Left colon (tissue), 2 donors: ENCODE measurements at regions not wholly inside any gene's neighbourhood (a gene's known extent, or its start where the extent isn't known, plus 50 kb on each side); places are given as distances from the start of the nearest gene placed in this dataset.
"Not testable (repeated sequence)": the region's sequence is repeated elsewhere in the genome, so short reads cannot be mapped to it uniquely, and the experiment has no call there.

Source experiments
- ATAC-seq: fragments of 200-7000 bp; cut with Tn5 transposase; one replicate; pipeline ENCODE4 v1.9.1; 2020; ENCODE audit warnings: mild to moderate bottlenecking, moderate library complexity
- DNase-seq, 2 donors: peaks; one replicate each; pipeline ENCODE4 v3.0.0-alpha.2; 2020
- intact Hi-C, 2 donors: fragments of 100-400 bp; cut with DNase I in 1 of 2; cut with micrococcal nuclease in 1 of 2; formaldehyde crosslinking; loops; one replicate each; pipeline versions ENCODE4 v1.11.2 to v1.14.0; 2022; cut with DNase I, micrococcal nuclease
- donor health status: DM: no; HTN: no; CAD: no.
- donor health status: DM: yes; HTN: yes; CAD: no.

DNA sequence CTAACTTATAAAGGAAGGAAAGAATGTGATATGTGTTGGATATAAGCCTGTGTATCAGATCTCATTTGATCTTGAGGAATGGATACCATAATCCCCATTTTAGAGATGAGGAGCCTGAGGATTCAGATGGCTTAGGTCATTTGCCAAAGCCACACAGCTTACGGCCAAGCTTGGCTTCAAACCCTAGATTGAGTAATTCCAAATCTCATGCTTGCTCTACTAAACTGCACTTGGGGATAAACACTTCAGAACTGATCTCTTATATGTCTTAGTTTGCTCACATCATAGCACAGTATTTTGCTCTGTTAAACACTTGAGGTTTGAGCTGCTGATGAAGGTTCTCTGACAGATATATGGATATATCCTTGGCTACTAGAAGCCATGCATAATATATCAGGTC lies 504.4 kb downstream of the NTRK2 start:
- no peak for ATAC-seq
- no peak for DNase-seq
- intact Hi-C loops: no loop called here

DNA sequence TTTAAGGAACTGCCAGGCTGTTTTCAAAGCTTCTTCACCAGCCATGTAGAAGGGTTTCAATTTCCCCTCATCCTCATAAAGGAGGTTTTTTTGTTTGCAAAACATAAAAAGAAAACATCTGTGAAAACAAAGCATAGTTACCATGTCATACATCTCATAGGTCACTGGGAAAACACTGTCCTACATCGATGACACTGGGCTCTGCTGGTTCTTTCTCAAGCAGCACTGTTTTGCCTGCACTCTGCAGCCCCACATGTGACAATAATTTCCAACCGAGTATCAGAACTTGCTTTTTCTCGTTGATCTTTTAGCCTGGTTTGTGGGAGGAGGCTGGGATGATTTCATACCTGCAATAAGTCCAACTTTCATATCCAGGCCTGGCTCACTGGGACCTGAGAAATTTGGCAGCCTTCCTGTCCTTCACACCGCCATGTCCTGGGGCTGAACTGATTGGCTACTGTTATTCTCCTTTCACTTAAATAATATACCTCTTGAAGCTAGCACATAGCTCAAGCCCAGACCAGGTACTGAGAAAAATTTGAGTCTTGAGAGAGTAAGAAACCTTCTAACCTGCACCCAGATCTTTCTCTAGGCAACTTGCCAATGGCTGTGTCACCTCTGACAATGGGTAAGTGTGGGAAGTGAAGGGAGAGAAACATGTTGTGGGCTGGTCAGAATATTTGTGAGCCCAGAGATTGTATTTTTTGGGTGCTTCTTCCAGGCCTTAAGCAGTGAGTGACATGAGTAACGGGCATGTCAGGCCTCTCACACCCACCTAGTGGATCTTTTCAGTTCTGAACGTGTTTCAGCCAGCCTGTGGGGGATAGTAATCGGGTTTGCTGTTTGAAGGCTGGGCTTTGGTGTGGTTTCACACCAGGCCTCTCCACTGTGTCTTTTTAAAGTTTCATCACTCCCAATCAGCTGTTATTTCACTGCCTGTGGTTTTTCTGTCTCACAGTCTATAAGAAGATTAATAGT lies 502.8 kb downstream of the NTRK2 start:
- ATAC-seq (no peak), DNase-seq (no peak)

DNA sequence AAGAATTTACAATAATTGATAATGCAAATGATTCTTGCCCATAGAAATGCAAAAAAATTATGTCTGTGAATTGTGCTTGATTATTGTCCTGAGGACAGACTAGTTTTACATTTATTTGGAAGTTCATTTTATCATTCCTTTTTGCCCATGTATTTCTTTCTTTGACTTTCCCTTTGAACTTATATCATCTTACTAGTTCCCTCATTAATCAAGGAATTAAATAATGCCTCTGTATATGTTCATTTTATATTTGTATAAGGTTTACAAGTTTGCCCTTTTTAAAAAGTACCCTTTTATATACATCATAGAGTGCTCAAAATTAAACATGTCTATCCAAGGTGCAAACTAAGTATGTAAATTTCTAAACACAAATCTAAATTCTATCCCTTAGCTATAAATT lies 501.6 kb downstream of the NTRK2 start:
- intact Hi-C loops: no loop called here
- ATAC-seq: no peak
- DNase-seq: no peak

More for the DNA sequence above, 502.8 kb downstream of the NTRK2 start:
- intact Hi-C loops: no loop called here

DNA sequence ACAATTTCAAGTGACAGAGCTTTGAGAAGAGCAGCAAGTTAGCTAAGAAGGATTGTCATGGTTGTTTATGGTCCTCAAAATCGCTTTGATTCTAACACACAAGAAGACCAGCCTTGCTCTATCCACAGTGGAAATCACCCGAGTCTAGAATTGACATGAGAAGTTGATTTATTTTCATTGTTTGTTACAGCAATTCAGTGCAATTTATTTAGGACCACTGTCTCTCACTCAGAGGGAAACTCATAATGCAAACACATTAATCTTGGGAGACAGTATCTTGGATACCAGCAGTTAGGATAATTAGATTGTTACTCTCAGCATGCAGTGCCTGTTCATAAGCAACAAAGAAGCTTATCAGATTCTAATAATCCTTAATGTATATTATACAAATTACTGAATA lies 498.9 kb downstream of the NTRK2 start:
- intact Hi-C loops: no loop called here
- no peak for DNase-seq
- ATAC-seq: no peak

DNA sequence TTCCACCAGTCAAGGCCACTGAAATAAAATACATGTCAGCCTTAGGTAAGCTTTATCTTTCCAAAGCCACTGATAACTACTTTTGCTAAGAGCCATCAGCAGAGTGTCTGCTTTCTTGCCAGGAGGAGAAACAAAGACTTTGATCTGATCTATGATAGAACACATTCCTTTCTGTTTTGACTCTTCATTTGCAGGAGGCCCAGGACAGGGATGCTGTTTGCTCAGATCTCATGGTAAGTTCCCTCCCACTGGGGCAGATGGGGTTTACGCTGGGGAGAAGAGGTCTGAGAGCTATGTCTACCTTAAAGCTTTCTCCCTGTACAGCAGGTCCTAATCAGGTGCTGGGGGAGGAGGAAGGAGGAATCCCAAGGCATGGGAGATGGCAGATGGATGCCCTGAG lies 497.6 kb downstream of the NTRK2 start:
- intact Hi-C loops: no loop called here
- ATAC-seq: no peak
- DNase-seq: no peak

DNA sequence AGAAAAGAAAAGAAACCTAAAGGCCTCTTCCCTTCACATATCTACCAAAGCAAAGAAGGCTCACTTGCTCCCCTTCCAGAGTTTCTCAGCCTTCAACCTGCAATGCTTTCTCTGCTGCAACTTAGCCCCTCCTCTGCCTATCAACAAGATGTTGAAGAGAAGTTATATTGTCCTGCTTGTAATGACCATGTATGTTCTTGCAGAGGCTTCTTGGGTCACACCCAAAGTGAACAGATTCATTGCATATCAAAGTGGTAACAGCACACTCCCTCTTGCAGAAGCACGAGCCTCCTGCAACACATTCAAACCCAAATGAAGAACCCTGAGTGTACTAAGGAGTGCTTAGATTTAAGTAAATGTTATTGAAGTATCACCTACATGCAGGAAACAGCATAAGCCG lies 494.3 kb downstream of the NTRK2 start:
- no peak for DNase-seq
- intact Hi-C loops: no loop called here
- ATAC-seq: no peak

DNA sequence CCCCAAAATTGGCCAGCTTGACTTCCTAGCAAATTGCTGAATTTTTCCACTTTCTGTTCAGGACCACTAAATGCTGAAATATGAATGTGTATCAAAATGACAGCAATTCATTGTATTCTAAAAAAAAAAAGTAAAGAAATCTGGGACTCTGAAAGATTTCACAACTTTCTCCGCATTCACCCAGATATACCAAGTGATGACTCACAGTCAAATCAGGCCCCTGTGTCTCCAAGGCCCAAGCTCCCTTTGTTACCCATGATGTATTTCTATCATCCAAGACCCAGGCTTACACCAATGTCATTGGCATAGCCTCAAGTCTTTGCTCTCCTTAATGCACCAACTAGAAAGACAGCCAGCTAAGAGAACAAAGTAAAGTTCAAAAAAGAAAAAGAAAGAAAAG lies 493.9 kb downstream of the NTRK2 start:
- intact Hi-C loops: no loop called here
- DNase-seq: no peak
- no peak for ATAC-seq

DNA sequence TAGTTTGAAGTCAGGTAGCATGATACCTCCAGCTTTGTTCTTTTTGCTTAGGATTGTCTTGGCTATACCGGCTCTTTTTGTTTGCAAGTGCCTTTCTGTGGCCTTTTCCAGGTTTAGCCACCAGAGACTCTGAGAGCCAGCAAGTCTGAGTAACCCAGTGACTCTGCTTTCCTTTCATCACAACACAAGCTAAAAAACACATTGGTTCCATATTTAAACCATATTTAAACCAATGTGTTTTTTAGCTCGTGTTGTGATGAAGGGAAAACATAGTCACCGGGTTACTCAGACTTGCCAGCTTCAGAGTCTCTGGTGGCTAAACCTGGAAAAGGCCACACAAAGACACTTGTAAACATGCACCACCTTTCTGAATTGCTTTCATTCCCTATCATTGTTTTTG lies 493.3 kb downstream of the NTRK2 start:
- ATAC-seq (no peak), DNase-seq (no peak)
- intact Hi-C loops: no loop called here

DNA sequence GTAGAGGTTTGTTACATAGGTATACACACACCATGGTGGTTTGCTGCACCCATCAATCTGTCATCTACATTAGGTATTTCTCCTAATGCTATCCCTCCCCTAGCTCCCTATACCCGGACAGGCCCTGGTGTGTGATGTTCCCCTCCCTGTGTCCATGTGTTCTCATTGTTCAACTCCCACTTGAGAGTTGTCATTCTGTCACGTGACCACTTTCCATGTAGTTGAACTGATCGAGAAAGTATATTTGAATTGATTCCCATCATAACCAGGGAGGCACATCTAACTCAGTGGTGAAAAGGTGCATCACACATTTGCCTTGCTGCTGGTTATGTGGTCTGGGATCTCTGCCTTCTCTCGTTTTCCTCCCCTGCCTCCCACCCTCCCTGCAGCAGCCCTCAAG lies 491.4 kb downstream of the NTRK2 start:
- intact Hi-C loops, ATAC-seq, DNase-seq: not testable (repeated sequence)

DNA sequence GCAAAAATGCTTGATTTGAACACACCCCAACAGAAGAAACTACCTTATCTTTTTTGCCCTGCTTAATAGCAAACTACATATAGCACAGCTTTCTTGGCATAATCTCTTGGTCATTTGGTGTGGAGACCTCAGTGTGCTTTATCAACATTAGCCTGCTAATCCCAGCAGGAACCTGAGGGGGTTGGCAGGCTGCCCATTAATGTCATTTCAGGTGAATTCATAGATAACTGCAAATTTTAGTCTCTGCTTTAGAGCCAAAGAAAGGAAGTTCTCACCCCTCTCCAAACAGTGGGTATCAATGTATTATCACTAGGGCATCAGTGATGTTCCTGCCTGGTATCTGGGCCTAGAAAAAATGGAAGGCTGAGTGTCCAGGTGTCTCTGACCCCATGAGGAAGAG lies 489.0 kb downstream of the NTRK2 start:
- DNase-seq (no peak), ATAC-seq (no peak)
- intact Hi-C loops: no loop called here

DNA sequence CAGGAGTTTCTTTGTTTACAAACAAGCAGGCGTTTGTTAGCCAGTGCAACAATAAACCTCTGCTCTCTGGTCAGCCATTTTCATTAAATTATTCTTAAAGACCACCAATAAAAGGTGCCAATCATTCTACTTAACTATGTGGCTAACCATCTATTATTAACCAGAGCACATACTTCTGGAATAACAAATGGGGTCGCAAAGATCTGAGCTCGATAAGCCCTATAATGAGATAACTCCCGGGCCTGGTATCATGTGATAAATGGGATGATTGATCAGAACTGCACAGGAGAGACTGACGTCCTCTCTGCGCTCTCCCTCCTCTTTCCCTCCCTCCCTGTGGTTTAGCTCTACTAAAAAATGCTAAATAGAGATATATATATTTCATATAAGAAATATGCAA lies 488.2 kb downstream of the NTRK2 start:
- intact Hi-C loops: no loop called here
- ATAC-seq (no peak), DNase-seq (no peak)

DNA sequence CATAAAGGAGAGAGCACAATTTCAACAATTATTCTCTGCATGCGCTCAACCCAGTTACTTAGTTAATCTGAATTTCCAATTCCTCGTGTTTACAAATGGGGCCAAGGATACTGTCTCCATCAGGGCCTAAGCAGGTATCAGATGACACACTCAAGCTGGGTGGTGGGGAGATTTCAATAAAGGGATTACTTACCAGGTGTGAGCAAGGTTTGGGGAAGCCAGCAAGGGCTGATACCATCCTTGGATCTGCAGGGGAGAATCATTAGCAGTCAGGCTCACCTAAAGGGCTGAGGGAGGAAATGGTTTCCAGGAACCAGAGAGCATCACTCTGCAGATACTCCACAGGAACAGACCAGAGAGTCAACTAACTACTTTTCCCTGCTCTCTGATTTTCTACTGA lies 487.1 kb downstream of the NTRK2 start:
- intact Hi-C loops: no loop called here
- ATAC-seq: no peak
- no peak for DNase-seq

DNA sequence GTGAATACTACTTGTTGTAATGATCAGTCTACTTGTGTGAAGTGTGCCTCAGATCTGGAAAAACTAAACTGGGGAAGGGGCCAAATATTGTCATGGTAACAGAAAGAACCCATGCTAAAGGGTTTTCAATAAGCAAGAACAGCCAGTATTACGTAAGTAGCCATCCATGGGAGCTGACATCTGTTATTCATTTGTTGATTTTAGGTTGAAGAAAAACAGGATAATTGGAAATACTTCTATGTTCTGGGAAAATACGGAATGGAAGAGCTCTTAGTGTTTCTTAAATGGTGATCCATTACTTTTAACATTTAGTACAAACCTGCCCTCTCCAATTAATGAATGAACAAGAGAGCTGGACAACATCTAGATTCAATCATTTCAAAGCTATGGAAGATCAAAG lies 485.8 kb downstream of the NTRK2 start:
- no peak for DNase-seq
- no peak for ATAC-seq
- intact Hi-C loops: no loop called here

DNA sequence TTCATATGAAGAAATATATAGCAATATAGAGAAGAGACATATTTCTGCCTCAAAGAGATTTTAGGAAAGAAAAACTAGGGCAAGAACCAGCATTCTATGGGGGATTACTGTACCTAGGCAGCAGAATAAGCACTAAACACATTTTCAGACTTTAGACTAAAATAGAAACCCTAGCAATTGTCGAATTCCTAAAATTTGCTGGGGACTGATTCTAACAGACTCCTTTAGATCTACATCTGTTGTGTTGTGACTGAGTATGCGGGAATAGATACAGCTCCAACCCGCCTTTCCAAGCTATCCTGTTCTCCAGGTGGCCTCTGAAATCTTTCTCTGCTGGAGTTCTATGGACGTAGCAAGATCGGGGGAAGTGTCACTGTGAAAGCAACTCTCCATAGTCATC lies 482.2 kb downstream of the NTRK2 start:
- intact Hi-C loops: no loop called here
- DNase-seq (no peak), ATAC-seq (no peak)

DNA sequence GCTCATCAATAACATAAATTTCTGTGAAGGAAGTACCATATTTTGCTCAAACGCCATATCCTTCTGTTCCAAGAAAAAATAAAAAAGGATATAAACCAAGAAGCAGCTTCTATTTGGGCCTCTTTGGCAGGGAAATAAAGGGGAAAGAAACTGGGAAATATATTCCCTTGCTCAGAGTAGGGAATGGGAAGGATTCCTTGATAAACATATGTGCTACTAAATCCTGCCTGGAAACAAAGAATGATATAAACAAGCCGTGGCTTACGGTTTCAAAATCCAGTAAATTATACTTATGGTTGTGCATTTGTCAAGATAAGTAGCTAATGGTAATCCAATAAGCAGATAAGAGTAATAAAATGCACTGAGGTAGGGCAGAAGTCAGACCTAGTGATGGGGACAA lies 481.6 kb downstream of the NTRK2 start:
- DNase-seq: no peak
- intact Hi-C loops: no loop called here
- ATAC-seq: no peak

DNA sequence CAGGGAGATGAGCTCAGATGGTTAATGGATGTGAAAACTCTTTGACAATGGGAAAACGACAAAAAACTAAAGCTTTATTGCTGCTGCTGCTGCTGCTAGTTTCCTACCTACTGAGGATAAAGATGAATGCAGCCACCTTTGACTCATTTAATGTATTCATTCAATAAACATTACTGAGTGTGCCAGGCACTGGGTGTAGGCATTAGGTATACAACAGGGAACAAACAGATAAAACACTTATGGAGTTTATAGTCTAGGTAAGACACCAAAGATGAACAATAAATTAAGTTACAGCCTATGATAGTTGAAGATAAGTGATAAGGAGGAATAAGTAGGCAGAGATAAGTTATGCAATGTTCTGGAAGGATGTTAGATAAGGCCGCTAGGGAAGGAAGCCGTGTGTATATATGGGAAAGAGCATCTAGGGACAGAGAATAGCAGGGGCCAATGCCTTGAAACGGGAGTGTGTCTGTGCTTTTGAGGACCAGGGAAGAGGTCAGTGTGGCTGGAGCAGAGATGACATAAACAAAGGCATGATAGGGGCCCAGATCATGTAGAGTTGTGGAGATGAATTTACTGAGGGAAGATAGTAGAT lies 477.6 kb downstream of the NTRK2 start:
- DNase-seq: no peak
- intact Hi-C loops: no loop called here
- ATAC-seq: peak; percentile 92

DNA sequence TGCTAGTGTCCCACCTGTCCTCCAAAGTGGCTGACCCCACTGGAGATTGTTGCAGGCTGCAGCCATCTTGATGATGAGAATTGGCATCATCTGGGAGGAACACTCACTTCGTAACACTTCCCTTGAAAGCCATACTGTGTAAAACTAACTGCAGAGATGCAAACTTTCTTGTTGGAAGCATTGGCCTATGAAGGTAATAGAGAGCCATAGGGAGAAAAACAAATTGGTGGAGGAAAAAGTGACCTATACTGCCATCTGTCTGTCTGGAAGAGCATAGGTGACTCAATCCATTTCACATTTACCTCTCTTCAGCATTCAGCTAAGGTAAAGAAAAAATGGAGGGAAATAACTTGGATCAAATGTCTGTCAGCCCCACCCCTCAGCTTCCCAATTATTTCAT lies 473.4 kb downstream of the NTRK2 start:
- DNase-seq (no peak), ATAC-seq (peak; percentile 59)
- intact Hi-C loops: no loop called here

DNA sequence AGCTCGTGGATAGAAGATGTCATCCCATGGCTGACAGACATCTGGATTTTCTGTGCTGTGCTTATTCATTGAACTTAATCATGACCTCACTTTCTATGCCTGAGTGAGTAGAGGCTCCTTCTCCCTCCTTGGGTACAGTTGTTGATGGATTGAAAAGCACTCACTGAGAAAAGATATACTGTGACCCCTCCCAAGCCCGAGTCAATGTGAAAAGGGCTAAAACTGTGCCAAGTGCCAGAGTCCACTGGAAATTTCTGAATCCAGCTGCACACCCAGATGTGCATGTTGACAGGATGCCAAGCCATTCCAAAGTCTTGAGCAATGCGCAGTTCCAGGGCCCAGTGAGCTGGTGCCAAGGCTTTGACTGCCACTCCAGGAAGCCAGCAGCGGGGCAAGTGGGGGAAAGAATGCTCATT lies 473.0 kb downstream of the NTRK2 start:
- peak in 1 of 2 donors; percentile 9 for DNase-seq

DNA sequence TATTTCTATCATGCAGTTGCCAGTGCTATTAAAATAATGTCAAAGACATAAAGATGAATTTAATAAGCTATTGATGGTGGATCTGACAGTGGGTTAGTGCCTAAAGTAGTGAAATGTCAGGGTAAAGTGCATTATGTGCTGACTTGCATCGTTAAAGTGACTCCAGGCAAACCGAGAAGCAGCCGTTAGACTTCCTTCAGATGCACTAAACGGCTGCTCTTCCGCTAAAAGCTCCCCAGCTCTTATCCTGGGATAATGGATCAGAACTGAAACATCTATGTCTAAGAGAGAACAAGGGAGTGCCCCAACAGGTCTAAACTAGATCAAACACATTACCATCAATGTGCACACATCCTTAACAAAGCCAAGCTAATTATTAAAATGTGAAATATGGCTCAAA lies 468.2 kb downstream of the NTRK2 start:
- DNase-seq: no peak
- intact Hi-C loops: no loop called here
- no peak for ATAC-seq

More for the DNA sequence above, 473.0 kb downstream of the NTRK2 start:
- intact Hi-C loops: no loop called here
- ATAC-seq: no peak

DNA sequence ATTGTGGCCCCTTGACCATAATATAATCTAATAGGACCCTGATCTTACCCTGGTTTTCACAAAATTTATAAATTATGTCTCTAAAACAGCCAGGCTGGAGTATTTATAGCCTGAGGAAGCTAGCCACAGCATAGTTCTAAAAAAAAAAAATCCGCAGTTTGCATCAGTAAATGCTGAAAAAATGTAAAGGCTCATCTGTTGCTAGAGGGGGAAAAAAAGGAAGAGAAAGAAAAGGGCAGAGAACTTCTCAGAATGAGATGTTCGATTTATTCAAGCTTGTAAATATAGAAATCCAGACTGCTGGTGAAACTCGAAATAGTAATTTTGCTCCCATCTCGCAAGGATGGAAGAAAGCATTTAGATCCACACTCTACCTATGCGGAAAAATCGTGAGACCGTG lies 467.5 kb downstream of the NTRK2 start:
- ATAC-seq: no peak
- DNase-seq: no peak
- intact Hi-C loops: no loop called here

DNA sequence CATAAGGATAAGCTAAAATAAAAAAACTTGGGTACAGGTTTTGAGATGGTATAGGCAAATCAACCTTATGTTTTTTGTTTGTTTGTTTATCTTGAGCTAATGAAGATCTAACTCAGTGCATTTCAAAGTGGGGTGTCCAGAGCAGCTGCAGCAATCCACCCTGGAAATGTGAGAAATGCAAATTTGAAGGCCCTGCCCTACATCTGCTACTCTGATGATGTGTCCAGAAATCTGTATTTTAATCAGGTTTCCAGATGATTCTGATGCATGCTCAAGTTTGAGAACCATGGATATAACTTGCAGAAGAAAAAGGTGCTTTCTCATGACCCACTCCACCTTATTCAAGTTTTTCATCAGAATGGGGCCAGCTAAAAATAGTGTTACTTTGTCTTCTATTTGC lies 467.0 kb downstream of the NTRK2 start:
- no peak for ATAC-seq
- intact Hi-C loops: no loop called here
- no peak for DNase-seq
